Breast epithelium (tissue), 3 donors: ENCODE measurements at regions not wholly inside any gene's neighbourhood (a gene's known extent, or its start where the extent isn't known, plus 50 kb on each side); places are given as distances from the start of the nearest gene placed in this dataset.

ENCODE experiments used
- POLR2A ChIP-seq: fragments of 450-650 bp; IDR thresholded peaks from one replicate; pipeline ENCODE4 v1.6.1; 2016; ENCODE audit warnings: antibody characterized with exemption, mild to moderate bottlenecking, moderate library complexity
- POLR2AphosphoS5 ChIP-seq, 3 donors: sonication (generic); formaldehyde crosslinking; IDR thresholded peaks; one replicate each; pipeline ENCODE4 v1.6.1; 2017; ENCODE audit warnings: antibody characterized with exemption in 3 of 3
- TF ChIP-seq, protein P1 (sequence below), 3 donors: fragments of 450-650 bp; IDR thresholded peaks; one replicate each; pipeline ENCODE4 v1.5.1; 2016 to 2017; ENCODE audit warnings: antibody characterized with exemption in 3 of 3, mild to moderate bottlenecking in 3 of 3, moderate library complexity in 3 of 3

DNA sequence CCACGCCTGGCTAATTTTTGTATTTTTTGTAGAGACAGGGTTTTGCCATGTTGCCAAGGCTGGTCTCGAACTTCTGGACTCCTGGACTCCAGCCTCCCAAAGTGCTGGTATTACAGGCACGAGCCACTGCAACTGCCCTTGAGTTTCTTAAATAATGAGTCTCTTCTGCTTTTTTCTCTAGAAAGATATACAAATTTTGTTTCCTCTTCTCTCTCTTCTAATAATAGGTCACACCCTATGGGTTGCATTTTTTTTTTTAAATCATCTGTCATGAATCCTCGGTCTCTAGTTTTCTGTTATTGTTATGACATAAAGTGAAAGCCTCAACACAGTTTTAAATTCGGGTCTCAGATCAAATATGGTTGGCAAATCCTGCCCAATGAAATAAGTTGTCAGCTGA, 111.2 kb downstream of the IL12A start:
- TF ChIP-seq, protein P1, sequence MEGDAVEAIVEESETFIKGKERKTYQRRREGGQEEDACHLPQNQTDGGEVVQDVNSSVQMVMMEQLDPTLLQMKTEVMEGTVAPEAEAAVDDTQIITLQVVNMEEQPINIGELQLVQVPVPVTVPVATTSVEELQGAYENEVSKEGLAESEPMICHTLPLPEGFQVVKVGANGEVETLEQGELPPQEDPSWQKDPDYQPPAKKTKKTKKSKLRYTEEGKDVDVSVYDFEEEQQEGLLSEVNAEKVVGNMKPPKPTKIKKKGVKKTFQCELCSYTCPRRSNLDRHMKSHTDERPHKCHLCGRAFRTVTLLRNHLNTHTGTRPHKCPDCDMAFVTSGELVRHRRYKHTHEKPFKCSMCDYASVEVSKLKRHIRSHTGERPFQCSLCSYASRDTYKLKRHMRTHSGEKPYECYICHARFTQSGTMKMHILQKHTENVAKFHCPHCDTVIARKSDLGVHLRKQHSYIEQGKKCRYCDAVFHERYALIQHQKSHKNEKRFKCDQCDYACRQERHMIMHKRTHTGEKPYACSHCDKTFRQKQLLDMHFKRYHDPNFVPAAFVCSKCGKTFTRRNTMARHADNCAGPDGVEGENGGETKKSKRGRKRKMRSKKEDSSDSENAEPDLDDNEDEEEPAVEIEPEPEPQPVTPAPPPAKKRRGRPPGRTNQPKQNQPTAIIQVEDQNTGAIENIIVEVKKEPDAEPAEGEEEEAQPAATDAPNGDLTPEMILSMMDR (IDR thresholded peaks at IDR 0.05): no peak
- TF ChIP-seq POLR2AphosphoS5 (IDR thresholded peaks at IDR 0.05) (no peak), POLR2A (no peak)
